NCI-H524 (cell line): ENCODE measurements at regions not wholly inside any gene's neighbourhood (a gene's known extent, or its start where the extent isn't known, plus 50 kb on each side); places are given as distances from the start of the nearest gene placed in this dataset.
A peak's percentile ranks its signal among the peaks of the same experiment; 100 is the strongest.

Experiments used
- DNase-seq, 2 experiments: peaks; one replicate each; lab custom pipeline; 2025; lab: John Stamatoyannopoulos, UW

DNA sequence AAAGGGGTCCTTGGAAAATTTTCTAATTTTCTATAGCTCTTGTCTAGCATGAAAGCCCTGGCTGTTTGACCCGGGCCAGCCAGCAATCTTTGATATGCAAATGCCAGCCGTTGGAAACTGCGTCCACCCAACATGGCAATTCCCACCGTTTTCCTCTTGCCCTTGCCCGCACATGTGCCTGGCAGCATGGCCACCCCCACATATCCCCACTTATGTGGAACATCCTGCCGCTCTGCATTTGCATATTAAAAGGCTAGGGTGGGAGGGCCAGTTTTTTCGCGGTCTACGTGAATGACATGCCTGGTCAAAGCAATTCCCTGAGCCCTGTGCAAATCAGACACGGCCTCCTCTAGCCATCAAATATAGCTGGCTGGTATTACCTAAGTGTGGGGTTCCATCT lies 110.3 kb upstream of the TDRD3 start:
- DNase-seq, result no peak

- no peak for DNase-seq
Measured at GRCh38 chr13:60288569-60288968, 108.5 kb upstream of the TDRD3 start.

GRCh38 chr13:60303166-60303565 lies 93.9 kb upstream of the TDRD3 start:
- DNase-seq, result no peak

- no peak for DNase-seq
Measured at GRCh38 chr13:60311527-60311926, 85.5 kb upstream of the TDRD3 start.

DNA sequence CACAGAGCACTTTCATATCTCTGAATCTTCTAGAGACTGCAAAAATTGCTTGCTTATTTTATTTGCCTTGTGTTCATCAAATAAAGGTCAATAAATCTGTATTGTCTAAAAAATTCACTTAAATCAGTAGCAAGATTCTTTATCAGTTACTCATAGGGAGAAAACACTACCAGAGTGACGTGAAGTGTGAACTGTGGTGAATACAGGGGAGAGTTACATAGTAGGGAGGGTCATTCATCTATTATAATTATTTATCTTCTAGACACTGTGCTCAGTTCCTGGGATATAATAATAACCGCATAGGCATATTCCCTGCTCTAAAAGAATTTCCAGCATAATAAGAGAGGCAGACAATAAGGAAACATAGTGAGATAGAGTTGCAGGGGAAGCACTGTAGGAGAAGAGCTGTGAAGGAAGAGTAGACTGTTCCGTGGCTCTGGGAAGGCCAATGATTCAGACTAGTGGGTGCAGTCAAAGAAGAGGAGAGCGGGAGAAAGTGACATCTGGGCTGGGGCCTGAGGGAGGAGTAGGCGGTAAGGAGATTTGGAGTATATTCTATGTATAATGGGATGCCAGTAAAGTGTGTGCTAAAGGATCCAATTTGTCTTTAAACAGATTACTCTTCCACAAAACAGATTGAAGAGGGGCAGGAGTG lies 84.0 kb upstream of the TDRD3 start:
- DNase-seq, result peak; percentile 2 to 58

DNA sequence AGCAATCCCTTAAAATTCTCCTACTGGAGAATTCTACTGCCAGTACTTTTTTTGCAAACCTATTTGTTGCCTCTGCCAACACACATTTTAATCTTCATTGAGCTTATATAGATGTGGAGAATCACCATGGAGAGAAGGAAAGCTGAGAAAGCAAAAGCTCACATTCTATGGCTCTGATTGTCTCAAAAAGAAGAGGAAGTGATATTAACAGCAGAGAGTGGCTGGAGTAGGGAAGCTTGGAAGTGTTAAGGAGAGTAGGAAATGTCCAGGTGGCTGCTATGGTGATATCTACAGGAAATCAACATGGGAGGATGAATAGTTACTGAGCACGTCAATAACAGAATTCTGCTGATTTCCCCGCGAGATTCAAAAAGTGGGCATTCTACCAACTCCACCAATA lies 78.8 kb upstream of the TDRD3 start:
- no peak for DNase-seq

DNA sequence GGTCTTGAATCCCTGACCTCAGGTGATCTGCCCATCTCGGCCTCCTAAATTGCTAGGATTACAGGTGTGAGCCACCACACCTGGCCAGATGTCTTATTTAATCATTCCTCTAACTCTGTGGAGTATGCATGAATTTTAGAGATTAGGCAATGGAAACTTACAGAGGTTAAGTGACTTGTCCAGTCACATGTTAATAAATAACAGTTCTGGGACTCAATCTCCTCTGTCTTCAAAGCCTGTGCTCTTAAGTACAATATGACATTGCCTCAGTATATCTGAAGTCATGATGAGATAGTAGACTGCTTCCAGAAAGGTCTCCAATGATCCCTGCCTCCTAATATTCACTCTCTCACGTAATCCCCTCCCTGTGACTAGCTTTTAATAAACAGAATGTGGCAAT lies 72.9 kb upstream of the TDRD3 start:
- DNase-seq, result no peak

DNA sequence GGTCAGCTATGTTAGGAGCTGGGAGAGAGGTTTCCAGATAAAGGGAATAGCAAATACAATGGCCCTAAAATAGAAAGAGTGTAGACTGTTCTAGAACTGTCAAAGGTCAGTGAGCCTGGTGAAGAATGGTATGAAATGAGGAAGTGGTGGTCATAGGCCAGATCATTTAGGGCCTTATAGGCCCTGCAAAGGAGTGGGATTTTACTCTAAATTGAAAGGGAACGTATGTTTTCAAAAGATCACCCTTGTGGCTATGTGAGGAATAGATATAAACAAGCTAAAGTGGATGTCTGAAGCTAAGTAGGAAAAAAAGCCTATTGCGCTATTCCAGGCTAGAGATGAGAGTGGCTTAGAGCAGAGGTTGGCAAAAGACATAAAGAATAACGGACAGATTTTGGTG lies 70.7 kb upstream of the TDRD3 start:
- no peak for DNase-seq

DNA sequence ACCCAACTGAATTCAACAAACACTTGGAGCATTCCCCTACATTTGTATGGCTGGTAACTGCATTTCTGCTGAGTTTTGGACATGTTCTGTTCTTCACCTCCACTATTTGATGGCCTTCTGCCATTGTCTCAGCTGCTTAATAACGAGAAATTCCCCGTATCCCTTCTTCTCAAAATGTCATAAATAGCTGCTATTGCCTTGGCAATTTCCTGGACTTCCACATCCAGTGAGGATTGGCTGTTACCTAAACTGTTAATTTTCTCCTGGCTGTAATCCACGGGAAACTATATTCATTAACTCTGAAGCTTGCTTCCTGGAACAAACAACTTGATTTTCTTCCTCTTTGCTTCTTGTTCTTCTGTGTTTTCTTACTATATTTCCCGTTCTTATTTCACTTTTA lies 69.5 kb upstream of the TDRD3 start:
- DNase-seq, result no peak

- no peak for DNase-seq
Measured at GRCh38 chr13:60328073-60328472, 68.9 kb upstream of the TDRD3 start.

DNA sequence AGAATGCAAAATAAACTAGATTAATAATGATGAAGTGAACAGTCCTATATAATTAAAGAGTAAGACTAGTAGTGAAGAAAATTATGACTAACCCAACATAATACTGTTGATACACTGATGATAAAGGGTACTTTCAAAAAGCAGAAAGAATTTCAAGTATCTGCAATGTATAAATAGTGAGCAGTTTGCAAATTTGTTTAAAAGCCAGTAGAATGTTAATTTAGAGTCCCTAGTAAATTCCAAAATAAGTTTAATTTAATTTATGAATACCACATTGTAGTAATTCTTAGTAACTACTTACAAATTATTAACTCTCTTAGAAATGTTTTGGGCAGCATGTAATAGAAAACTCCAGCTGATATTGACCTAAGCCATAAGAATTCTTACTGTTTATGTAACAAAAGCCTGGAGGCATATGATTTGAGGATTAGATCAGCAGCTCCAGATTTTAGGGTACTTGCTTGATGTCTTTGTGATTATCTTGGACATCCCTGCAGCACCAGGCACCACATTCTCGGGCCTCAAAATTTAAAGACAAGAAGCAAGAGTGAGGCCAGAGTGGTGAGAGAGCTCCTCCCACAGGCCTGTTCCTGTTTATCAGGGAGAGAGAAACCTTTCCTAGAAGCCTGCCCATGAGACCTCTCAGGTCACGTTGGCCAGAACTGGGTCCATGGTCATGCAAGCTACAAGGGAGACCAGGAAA lies 67.6 kb upstream of the TDRD3 start:
- DNase-seq, result peak; percentile 12 to 62

GRCh38 chr13:60331249-60332012 lies 65.6 kb upstream of the TDRD3 start:
- DNase-seq, result no peak

DNA sequence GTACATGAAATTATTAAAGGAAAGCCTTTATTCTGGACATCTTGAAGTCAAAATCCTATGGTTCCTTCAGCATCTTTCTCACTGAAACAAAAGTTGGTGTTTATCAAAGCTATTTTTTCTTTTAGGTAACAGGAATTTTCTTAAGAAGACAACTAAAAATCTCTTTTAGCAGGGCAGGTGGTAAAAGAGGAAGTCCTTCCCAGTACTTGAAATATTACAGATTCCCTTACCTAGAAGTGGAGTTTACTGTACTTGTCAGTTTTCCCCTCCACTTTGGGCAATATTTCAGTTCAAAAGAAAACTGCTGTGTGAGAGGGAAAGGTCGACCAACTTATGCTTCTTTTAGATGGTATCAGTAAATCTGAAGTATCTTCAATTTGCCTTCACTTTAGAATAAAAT lies 64.3 kb upstream of the TDRD3 start:
- no peak for DNase-seq

- no peak for DNase-seq
Measured at GRCh38 chr13:60334310-60334709, 62.7 kb upstream of the TDRD3 start.

- DNase-seq, result peak in 1 of 2 experiments; percentile 9
Measured at GRCh38 chr13:60335531-60335930, 61.5 kb upstream of the TDRD3 start.

- DNase-seq, result no peak
Measured at GRCh38 chr13:60338754-60339153, 58.3 kb upstream of the TDRD3 start.

- no peak for DNase-seq
Measured at GRCh38 chr13:60343978-60344377, 53.0 kb upstream of the TDRD3 start.

DNA sequence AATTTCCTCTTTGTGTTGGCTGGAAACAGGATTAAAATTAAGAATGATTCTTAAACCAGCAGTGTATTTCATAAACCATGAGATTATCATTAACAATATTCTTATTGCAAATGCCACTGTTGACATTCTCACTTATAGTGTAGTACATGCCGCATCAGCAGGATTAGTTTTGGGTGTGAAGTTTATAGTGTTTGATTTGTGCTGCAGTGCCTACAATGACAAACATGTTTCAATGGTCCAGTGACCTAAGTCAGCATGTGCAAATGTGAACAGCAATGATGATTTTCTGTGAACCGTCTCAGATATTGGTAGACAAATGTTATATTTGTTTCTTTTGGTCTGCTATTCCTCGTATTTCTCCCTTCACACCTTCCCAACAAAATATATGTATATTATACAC lies 49.8 kb upstream of the TDRD3 start:
- DNase-seq, result no peak
